ENCODE measurements at regions not wholly inside any gene's neighbourhood (a gene's known extent, or its start where the extent isn't known, plus 50 kb on each side); places are given as distances from the start of the nearest gene placed in this dataset.

DNA sequence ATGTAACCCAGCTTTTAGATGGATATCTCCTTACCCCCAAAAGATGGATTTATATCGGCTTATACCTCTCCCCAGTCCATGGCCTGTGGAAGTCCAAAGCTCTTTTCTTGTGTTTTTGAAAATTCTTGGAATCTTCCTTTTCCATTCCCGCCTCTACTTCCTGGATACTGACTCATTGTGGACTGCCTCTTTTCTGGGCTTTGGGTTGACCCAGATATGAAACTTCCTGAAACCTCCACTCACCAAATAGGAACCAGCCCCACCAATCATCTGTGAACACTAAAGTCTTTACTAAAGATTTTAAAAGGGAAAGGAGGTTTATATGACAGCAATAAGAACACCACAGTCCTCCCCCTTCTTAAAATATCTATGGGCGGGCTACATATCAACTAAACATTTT lies 163.4 kb upstream of the SYN3 start:
- no peak for DNase-seq
- H3K27me3 Mint-ChIP-seq: no peaks in the 10 kb centered on the region
- no peaks in the 10 kb centered on the region for H3K36me3 Mint-ChIP-seq (ENCODE audit: low read depth)
- H3K4me1 Mint-ChIP-seq: no peaks in the 10 kb centered on the region
- POLR2A ChIA-PET: no interaction called here
- no peak overlapping the region for H3K4me3 Mint-ChIP-seq
- no peak overlapping the region for H3K27ac Mint-ChIP-seq
- CTCF ChIA-PET: no interaction called here
- H3K9me3 Mint-ChIP-seq: no peaks in the 10 kb centered on the region

DNA sequence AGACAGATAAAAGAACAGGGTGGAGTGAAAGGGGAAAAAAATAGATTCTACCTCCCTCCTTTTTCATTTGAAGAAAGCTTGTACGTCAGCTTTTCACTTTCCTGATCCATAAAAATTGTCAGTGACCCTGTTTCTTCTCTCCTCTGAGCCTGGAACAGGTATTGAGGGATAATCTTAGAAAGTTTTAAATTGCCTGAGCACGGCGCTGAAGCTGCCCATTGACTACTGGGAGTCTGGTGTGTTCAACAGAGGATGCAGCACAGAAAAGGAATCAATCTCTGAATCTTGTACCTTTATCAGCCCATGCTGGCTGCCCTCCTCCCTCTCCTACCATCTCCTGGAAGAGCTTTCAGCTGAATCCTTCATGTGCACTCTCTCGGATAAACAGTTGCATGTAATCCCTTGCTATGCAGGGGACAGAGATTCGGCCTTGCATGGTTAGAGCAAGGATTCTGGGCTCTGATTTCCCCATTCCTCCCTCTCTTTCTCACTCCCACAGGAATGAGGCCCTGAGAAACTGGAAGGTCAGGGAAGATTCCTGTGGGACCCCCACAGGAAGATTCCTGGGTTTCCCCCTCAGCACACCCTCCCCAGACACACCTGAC lies 162.4 kb upstream of the SYN3 start:
- no peak overlapping the region for H3K27ac Mint-ChIP-seq
- H3K4me3 Mint-ChIP-seq: no peak overlapping the region
- no peak for DNase-seq
- H3K27me3 Mint-ChIP-seq: no peaks in the 10 kb centered on the region
- H3K4me1 Mint-ChIP-seq: no peaks in the 10 kb centered on the region
- ChIA-PET CTCF (no interaction called here), POLR2A (no interaction called here)
- H3K9me3 Mint-ChIP-seq: no peaks in the 10 kb centered on the region
- H3K36me3 Mint-ChIP-seq (ENCODE audit: low read depth): no peaks in the 10 kb centered on the region

DNA sequence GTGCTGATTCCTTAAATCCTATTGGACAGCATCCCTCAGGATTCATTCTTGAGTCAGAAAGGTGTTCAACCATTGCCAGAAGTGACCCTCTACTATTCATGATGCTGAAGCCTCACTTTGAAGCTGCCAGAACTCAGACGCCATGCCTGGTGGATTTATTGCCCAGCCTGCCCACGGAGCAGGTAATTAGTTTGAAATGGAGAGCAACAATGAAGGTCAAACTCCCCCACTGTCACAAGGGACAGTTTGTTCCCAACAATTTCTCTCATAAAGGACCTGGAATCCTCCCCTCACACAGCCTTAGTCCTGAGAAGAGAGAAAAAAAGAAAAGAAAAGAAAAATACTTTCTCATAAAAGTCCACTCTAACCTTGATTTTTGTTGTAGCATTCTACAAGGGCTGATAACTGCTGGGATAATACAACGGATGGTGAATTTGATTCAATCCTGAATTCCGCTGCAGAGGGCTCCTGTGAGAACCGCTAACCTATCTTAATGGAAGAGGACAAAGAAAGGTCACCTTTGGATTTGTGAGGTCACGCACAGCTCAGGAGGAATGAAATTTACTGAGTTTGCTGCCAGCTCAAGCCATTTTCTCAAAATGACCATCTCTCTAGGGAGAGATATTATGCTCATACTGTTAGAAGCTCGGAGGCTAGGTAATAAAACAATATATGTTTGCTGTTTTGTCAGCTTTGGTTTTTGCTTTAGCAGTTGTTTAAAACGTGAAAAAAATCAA lies 161.6 kb upstream of the SYN3 start:
- Mint-ChIP-seq H3K9me3 (no peaks in the 10 kb centered on the region), H3K36me3 (ENCODE audit: low read depth) (no peaks in the 10 kb centered on the region), H3K27ac (no peak overlapping the region), H3K4me3 (no peak overlapping the region), H3K27me3 (no peaks in the 10 kb centered on the region), H3K4me1 (no peaks in the 10 kb centered on the region)
- ChIA-PET POLR2A (no interaction called here), CTCF (no interaction called here)
- no peak for DNase-seq

DNA sequence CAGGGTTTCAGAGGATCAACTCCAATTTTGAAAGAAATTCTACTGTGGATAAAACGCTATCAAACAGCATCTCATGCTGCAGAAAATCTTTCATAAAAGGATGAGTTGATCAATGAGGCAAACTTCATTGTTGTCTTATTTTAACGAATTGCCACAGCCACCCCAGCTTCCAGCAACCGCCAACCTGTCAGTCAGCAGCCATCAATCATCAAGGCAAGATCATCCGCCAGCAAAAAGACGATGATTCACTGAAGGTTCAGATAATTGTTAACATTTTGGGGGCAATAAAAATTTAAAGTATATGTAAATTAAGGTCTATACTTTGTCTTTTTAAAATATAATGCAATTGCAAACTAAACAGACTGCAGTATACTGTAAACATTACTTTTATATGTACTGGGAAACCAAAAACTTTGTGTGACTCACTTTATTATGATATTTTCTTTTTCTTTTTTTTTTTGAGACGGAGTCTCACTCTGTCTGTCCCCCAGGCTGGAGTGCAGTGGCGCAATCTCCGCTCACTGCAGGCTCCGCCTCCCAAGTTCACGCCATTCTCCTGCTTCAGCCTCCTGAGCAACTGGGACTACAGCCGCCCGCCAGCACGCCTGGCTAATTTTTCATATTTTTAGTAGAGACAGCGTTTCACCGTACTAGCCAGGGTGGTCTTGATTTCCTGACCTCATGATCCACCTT lies 155.3 kb upstream of the SYN3 start:
- POLR2A ChIA-PET: no interaction called here
- no peaks in the 10 kb centered on the region for H3K9me3 Mint-ChIP-seq

DNA sequence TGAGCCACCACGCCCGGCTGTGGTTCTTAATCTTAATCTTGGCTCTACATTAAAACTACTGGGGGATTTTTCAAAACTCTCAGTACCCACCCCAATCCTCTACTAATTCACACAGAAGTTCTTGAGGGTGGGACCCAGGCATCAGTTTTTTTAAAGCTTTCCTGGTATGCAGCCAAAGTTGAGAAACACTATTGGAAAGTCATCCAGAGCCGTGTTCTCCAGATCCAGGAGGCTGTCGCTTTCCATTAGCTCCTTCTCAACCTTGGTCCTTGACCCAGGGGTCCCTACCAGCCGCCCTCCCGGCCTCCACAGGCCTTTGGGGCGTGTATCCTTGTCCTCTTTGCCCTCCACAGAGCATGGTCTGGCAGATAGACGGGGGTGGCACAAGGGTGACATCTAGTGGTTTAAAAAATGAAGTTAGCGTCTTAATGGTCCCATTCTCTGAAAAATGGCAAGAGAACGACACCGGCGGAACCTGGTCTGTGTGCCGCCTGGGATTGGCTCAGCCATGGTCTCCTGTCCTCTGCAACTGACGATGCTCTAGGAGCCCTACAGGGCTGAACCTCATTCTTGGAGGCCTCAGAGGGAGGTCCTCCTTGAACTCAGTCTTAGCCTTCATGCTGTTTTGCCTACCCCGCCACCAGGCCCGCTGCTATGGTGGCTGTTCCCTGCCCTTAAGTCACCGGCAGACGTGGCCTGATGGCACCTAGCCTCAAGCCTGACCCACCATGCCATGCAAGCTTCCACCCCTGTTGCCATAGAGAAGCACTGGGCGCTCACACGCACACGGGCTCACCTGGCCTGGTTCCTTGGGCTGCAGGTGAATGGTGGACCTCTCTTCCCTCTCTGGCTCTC lies 152.0 kb upstream of the SYN3 start:
- CTCF ChIA-PET: no interaction called here
- peak overlapping the region; percentile 46 for H3K27ac Mint-ChIP-seq
- no peaks in the 10 kb centered on the region for H3K9me3 Mint-ChIP-seq
- no peaks in the 10 kb centered on the region for H3K36me3 Mint-ChIP-seq (ENCODE audit: low read depth)
- H3K4me1 Mint-ChIP-seq: no peaks in the 10 kb centered on the region
- POLR2A ChIA-PET: no interaction called here
- DNase-seq: peak; percentile 28
- H3K27me3 Mint-ChIP-seq: no peaks in the 10 kb centered on the region
- H3K4me3 Mint-ChIP-seq: no peak overlapping the region

More for the DNA sequence above, 155.3 kb upstream of the SYN3 start:
- CTCF ChIA-PET: interaction anchor here (0.6 kb wide), 1 partner anchor 771 kb away, joined by 4 read pairs; no protein-coding TSS in a partner anchor
- H3K27me3 Mint-ChIP-seq: no peaks in the 10 kb centered on the region
- no peak for DNase-seq
- H3K4me1 Mint-ChIP-seq: no peaks in the 10 kb centered on the region
- no peak overlapping the region for H3K4me3 Mint-ChIP-seq
- no peak overlapping the region for H3K27ac Mint-ChIP-seq
- H3K36me3 Mint-ChIP-seq (ENCODE audit: low read depth): no peaks in the 10 kb centered on the region

DNA sequence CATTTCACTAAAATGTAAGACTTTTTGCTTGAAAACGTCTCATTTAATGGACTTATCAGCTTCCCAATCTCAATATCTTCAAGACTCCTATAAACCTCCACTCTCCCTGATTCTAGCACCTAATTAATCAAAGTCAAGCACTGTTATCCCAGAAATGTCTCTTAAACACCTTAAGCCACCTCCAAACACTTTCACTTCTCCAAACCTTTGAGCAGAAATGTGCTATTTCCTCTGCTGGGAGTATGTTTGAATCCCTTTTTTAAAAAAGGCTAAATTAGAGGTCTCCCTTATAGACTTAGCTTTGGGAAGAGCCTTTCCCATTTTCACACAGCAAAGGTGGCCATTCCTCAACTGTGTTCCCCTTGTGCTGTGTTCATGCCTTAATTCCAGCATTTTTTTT lies 146.2 kb upstream of the SYN3 start:
- CTCF ChIA-PET: no interaction called here
- POLR2A ChIA-PET: no interaction called here
- H3K27ac Mint-ChIP-seq: no peak overlapping the region

DNA sequence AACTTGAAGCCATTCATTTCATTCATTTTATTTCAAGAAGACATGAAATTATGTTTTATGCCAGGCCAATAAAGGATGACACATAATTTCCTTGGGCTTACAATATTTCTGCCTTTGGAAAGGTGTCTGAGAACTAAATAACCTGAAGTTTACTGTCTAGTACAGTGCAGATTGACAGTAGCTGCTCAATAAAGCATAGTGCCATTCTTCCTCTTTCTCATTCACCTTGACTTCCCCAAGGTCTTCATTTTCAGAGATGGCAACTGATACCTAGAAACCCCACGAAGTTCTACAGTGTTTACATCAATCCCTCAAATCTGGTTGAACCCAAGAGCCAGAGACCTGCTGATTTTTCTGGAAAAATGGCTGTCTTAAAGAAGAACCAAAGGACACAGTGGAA lies 144.3 kb upstream of the SYN3 start:
- Mint-ChIP-seq H3K4me3 (no peak overlapping the region), H3K4me1 (no peaks in the 10 kb centered on the region), H3K27me3 (peaks cover 4% of the 10 kb centered on the region), H3K27ac (no peak overlapping the region), H3K36me3 (ENCODE audit: low read depth) (no peaks in the 10 kb centered on the region), H3K9me3 (no peaks in the 10 kb centered on the region)
- ChIA-PET CTCF (interaction anchor here (0.6 kb wide), 1 partner anchor 23 kb away, joined by 5 read pairs; no protein-coding TSS in a partner anchor), POLR2A (no interaction called here)
- DNase-seq: no peak

More for the DNA sequence above, 146.2 kb upstream of the SYN3 start:
- Mint-ChIP-seq H3K4me1 (no peaks in the 10 kb centered on the region), H3K9me3 (no peaks in the 10 kb centered on the region), H3K36me3 (ENCODE audit: low read depth) (no peaks in the 10 kb centered on the region), H3K4me3 (no peak overlapping the region), H3K27me3 (peaks cover 4% of the 10 kb centered on the region)
- DNase-seq: no peak

DNA sequence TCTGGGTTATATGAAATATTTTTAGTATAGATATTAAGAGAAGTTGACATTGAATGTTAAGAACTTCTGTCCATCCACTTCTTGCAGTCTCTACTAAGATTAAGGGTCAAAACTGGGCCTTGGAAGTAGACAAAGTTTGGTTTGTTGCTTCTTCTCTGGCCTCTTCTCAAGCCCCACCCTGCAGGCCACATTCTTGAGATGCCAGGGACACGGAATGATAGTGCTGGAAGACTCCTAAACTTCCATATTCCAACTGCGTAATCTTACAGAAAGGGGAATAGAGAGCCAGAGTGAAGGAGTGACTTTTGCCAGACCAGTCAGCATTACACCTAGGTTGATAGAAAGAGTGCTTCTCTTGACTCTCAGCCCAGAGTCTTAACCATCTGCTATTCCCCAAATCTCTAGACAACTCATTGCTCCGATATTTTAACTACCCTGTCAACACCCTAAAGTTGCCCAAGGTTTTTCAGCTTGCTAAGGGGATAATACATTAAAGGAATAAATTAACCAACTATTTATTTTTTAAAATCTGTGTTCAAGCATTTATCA lies 136.4 kb upstream of the SYN3 start:
- no peaks in the 10 kb centered on the region for H3K4me1 Mint-ChIP-seq
- H3K27me3 Mint-ChIP-seq: peaks cover 8% of the 10 kb centered on the region
- POLR2A ChIA-PET: no interaction called here
- no peak overlapping the region for H3K27ac Mint-ChIP-seq
- no peak overlapping the region for H3K4me3 Mint-ChIP-seq
- CTCF ChIA-PET: no interaction called here
- DNase-seq: no peak
- no peaks in the 10 kb centered on the region for H3K9me3 Mint-ChIP-seq
- no peaks in the 10 kb centered on the region for H3K36me3 Mint-ChIP-seq (ENCODE audit: low read depth)

DNA sequence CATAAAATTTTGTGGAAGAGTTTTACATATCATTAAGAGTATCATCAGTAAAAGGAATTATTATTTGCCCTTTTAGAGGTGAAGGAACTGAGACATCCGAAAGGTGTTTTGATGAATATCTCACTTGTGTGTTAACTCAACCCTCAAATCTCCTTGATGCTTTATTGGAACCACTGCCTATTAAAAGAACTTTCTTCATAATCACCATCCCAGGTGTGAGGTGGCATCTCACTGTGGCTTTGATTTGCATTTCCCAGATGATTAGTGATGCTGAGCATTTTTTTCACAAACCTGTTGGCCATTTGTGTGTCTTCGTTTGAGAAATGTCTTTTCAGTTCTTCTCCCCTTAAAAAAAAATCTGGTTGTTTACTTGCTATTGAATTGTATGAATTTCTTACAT lies 134.0 kb upstream of the SYN3 start:
- Mint-ChIP-seq H3K27ac (no peak overlapping the region), H3K27me3 (peaks cover 8% of the 10 kb centered on the region), H3K4me3 (no peak overlapping the region), H3K9me3 (no peaks in the 10 kb centered on the region), H3K4me1 (no peaks in the 10 kb centered on the region), H3K36me3 (ENCODE audit: low read depth) (no peaks in the 10 kb centered on the region)
- POLR2A ChIA-PET: no interaction called here
- no peak for DNase-seq
- CTCF ChIA-PET: no interaction called here

DNA sequence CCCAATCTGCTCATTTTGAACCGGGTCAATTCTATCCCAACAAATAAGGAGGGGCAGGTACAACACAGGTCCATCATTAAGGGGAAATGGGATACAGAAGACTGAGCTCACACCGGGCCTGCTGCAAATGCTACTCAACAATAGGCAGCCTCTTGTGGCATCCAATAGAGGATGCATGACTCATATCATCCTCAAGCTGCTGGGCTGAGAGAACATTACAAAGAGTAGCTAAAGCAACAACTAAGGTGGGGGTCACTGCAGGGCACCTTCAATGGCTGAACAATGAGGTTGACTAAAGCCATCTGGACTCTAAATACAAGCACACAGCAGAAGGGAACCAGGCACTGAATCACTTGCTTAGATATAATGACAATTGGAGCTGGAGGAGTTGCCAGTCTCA lies 130.1 kb upstream of the SYN3 start:
- no peak overlapping the region for H3K4me3 Mint-ChIP-seq
- H3K36me3 Mint-ChIP-seq (ENCODE audit: low read depth): no peaks in the 10 kb centered on the region
- no peak for DNase-seq
- ChIA-PET CTCF (interaction anchor here (0.7 kb wide), 1 partner anchor 17 kb away, joined by 3 read pairs; no protein-coding TSS in a partner anchor), POLR2A (no interaction called here)
- H3K9me3 Mint-ChIP-seq: no peaks in the 10 kb centered on the region
- no peaks in the 10 kb centered on the region for H3K4me1 Mint-ChIP-seq
- peaks cover 9% of the 10 kb centered on the region for H3K27me3 Mint-ChIP-seq
- H3K27ac Mint-ChIP-seq: no peak overlapping the region

DNA sequence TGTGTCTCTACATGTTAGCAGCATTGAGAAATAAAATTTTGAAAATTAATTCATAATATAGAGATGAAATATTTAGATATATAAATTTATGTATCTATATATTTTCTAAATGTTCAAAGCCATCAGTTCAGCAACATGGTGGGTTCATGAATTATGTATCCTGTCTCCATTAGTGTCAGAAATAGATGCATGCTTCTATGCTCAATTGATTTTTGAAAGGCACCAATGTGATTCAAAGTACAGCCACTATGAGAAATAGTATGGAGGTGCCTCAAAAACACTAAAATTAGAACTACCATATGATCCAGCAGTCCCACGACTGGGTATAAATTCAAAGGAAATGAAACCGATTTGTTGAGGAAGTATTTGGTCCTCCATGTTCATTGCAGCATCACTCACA lies 128.6 kb upstream of the SYN3 start:
- Mint-ChIP-seq H3K27ac (no peak overlapping the region), H3K36me3 (ENCODE audit: low read depth) (no peaks in the 10 kb centered on the region), H3K9me3 (no peaks in the 10 kb centered on the region), H3K27me3 (peaks cover 3% of the 10 kb centered on the region), H3K4me1 (no peaks in the 10 kb centered on the region), H3K4me3 (no peak overlapping the region)
- POLR2A ChIA-PET: interaction anchor here (0.6 kb wide), 1 partner anchor 64 kb away, joined by 12 read pairs; no protein-coding TSS in a partner anchor
- CTCF ChIA-PET: no interaction called here
- DNase-seq: no peak

DNA sequence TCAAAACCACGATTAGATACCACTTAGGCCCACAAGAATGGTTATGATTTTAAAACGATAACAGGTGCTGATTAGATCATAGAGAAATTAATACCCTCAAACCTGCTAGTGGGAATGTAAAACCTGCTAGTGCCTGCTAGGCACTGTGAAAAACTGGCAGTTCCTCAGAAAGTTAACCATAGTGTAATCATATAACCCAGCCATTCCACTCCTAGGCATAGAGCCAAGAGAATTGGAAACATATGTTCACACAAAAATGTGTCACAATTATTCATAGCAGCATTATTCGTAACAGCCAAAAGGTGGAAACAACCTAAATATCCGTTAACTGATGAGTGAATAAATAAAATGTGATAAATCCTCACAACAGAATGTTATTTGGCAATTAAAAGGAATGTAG lies 122.2 kb upstream of the SYN3 start:
- Mint-ChIP-seq H3K27ac (no peak overlapping the region), H3K4me3 (no peak overlapping the region), H3K9me3 (no peaks in the 10 kb centered on the region), H3K27me3 (peaks cover 2% of the 10 kb centered on the region), H3K4me1 (no peaks in the 10 kb centered on the region), H3K36me3 (ENCODE audit: low read depth) (no peaks in the 10 kb centered on the region)
- ChIA-PET CTCF (no interaction called here), POLR2A (no interaction called here)
- DNase-seq: no peak

Data from activated CD4-positive, alpha-beta T cell treated with anti-CD3 and anti-CD28 coated beads, Interleukin-2, amount 10 ng/mL, durations not matched to agents 7 days and 5 days (primary cell).